ENCODE measurements at regions not wholly inside any gene's neighbourhood (a gene's known extent, or its start where the extent isn't known, plus 50 kb on each side); places are given as distances from the start of the nearest gene placed in this dataset.
"Not testable (repeated sequence)": the region's sequence is repeated elsewhere in the genome, so short reads cannot be mapped to it uniquely, and the experiment has no call there.

- TF ChIP-seq CTCF, POLR2AphosphoS5, POLR2A (IDR thresholded peaks at IDR 0.05): not testable (repeated sequence)
Observed at GRCh38 chr15:30500511-30500910, 51.3 kb upstream of the GOLGA8Q start.

Measured in prostate gland (tissue), 2 donors.